ENCODE measurements at regions not wholly inside any gene's neighbourhood (a gene's known extent, or its start where the extent isn't known, plus 50 kb on each side); places are given as distances from the start of the nearest gene placed in this dataset.

GRCh38 chr12:112584266-112584722 lies 165.5 kb downstream of the PTPN11 start:
- TF ChIP-seq EZH2 (IDR thresholded peaks at IDR 0.05) (no peak), POLR2AphosphoS5 (IDR thresholded peaks at IDR 0.05; ENCODE audit: borderline replicate concordance, low read depth, low read length) (no peak)

Data from SK-N-MC (cell line).